Stomach (tissue), 8 donors: ENCODE measurements at regions not wholly inside any gene's neighbourhood (a gene's known extent, or its start where the extent isn't known, plus 50 kb on each side); places are given as distances from the start of the nearest gene placed in this dataset.

Source experiments
- DNase-seq, 2 donors: peaks; one replicate each; pipeline versions ENCODE4 v3.0.0 to v3.0.0-alpha.2; 2013 to 2019
- H3K27ac ChIP-seq, 5 donors: fragments of 200-600 bp in 4 of 5; sonication (generic) in 4 of 5; one replicate each; pipeline ENCODE4 v1.5.1; 2013 to 2019; ENCODE audit warnings: mild to moderate bottlenecking in 1 of 5, moderate library complexity in 1 of 5
- H3K27me3 ChIP-seq, 3 donors: fragments of 200-600 bp; sonication (generic); one replicate each; pipeline ENCODE4 v1.5.1; 2017 to 2019; ENCODE audit warnings: mixed run types in 1 of 3
- H3K36me3 ChIP-seq, 4 donors: fragments of 200-600 bp; sonication (generic); 1 replicate in 3 of 4; 2 replicates in 1 of 4; pipeline ENCODE4 v1.5.1; 2016 to 2019
- H3K4me1 ChIP-seq, 4 donors: fragments of 200-600 bp; sonication (generic); one replicate each; pipeline ENCODE4 v1.5.1; 2016 to 2019
- H3K4me3 ChIP-seq, 4 donors: fragments of 200-600 bp; sonication (generic) in 3 of 4; one replicate each; pipeline ENCODE4 v1.5.1; 2016 to 2019; ENCODE audit warnings: mild to moderate bottlenecking in 1 of 4
- H3K9me3 ChIP-seq, 4 donors: fragments of 200-600 bp; sonication (generic); one replicate each; pipeline ENCODE4 v1.5.1; 2016 to 2019
- EP300 ChIP-seq: sonication (generic); formaldehyde crosslinking; IDR thresholded peaks from one replicate; pipeline ENCODE4 v1.6.1; 2017; ENCODE audit warnings: antibody characterized with exemption
- POLR2A ChIP-seq, 4 donors: fragments of 450-650 bp; IDR thresholded peaks; one replicate each; pipeline ENCODE4 v1.6.1; 2016; ENCODE audit warnings: antibody characterized with exemption in 4 of 4, control low read depth in 2 of 4, mild to moderate bottlenecking in 1 of 4, moderate library complexity in 1 of 4
- POLR2AphosphoS5 ChIP-seq, 3 donors: sonication (generic); formaldehyde crosslinking; IDR thresholded peaks; one replicate each; pipeline ENCODE4 v1.6.1; 2016; ENCODE audit warnings: antibody characterized with exemption in 3 of 3
- WGBS, 5 donors: extraction: QIAGEN DNeasy Blood & Tissue Kit in 3 of 5; methylation state at CpG; one replicate each; pipeline versions ENCODE4 v1.1.5 to v1.1.7; 2013 to 2018; 5-methylcytosine and 5-hydroxymethylcytosine counted together
- intact Hi-C: fragments of 100-400 bp; cut with DNase I; formaldehyde crosslinking; loops from one replicate; pipeline ENCODE4 v1.15.1; 2023; ENCODE audit warnings: low total_unique reads
- TF ChIP-seq, protein P1 (sequence below), 7 experiments: fragments of 450-650 bp in 4 of 7; fragments of 200-600 bp in 3 of 7; sonication (generic) in 3 of 7; IDR thresholded peaks; one replicate each; pipeline ENCODE4 v1.5.1; 2016 to 2019; ENCODE audit warnings: antibody characterized with exemption in 7 of 7, control low read depth in 2 of 7, mild to moderate bottlenecking in 1 of 7
- donor health status: healthy with polysubstance abuse.
- donor health status: Bipolar disorder and iron deficiency.
- donor health status: healthy.

- H3K27me3 ChIP-seq: peaks cover 0 to 22% (median 0%) of the 10 kb centered on the region in 3 donors
- no peaks in the 10 kb centered on the region for H3K9me3 ChIP-seq
- WGBS, 5 donors: 77 to 97% (median 82%) methylated on average over 11 to 19 of the region's 19 CpGs
- H3K4me1 ChIP-seq: peaks cover 14 to 26% (median 21%) of the 10 kb centered on the region in 4 donors
- H3K27ac ChIP-seq: peak overlapping the region in 1 of 5 donors; percentile 1
- intact Hi-C loops: no loop called here
- H3K4me3 ChIP-seq: peak overlapping the region in 1 of 4 donors; percentile 13
- peak in 1 of 2 donors; percentile 33 for DNase-seq
- TF ChIP-seq POLR2AphosphoS5 (IDR thresholded peaks at IDR 0.05) (no peak), POLR2A (IDR thresholded peaks at IDR 0.05) (no peak), EP300 (no peak)
- TF ChIP-seq, protein P1, sequence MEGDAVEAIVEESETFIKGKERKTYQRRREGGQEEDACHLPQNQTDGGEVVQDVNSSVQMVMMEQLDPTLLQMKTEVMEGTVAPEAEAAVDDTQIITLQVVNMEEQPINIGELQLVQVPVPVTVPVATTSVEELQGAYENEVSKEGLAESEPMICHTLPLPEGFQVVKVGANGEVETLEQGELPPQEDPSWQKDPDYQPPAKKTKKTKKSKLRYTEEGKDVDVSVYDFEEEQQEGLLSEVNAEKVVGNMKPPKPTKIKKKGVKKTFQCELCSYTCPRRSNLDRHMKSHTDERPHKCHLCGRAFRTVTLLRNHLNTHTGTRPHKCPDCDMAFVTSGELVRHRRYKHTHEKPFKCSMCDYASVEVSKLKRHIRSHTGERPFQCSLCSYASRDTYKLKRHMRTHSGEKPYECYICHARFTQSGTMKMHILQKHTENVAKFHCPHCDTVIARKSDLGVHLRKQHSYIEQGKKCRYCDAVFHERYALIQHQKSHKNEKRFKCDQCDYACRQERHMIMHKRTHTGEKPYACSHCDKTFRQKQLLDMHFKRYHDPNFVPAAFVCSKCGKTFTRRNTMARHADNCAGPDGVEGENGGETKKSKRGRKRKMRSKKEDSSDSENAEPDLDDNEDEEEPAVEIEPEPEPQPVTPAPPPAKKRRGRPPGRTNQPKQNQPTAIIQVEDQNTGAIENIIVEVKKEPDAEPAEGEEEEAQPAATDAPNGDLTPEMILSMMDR (IDR thresholded peaks at IDR 0.05): no peak
- H3K36me3 ChIP-seq: no peaks in the 10 kb centered on the region
Measured at GRCh38 chr11:70628176-70628854, 230.0 kb downstream of the CTTN start.

DNA sequence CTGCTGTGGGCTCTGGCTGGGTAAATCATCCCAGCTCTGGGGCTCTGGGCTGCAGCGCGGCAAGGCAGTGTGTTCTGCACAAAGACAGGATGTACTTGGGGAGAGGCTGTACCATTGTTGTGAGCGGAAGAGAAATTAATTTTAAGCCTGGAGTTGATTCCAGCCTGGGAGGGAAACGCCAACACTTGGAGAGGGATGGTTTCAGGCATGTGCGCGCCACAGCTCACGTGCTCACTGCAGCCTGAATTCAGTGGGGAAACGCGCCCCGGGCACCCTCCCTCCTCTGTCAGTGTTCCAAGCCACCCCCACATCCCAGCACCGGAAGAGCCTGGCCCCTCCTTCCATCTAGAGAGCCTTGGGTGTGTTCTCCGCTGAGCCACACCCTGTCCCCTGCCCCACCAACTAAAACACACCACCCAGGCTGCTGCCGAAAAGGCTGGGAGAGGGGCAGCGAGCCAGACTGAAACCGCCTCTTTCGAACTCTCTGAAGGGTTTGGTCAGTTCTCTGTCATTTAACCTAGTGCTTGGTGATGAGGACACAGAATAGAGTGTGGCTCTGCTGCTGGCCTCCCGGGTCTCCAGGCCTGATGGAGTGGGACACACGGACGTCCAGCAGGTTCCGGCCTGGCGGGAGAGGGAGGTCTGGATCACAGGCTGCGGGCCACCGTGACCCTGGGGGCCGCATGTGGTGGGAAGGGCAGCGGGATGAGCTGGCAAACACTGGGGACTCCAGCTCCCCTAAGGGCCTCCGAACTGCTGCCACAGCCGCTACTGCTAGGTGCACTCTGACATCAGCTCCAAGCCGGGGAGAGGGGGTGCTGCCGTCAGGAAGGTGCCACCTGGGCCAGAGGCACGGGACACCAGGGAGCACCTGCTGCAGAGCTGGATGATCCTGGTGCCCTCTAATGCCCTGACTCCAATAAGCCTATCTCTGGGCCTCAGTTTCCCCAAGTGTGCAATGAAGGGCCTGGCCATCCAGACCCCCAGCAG is 230.8 kb downstream of the CTTN start:
- peak overlapping the region in 2 of 5 donors; percentile 6 to 38 for H3K27ac ChIP-seq
- H3K9me3 ChIP-seq: no peaks in the 10 kb centered on the region
- intact Hi-C loops: no loop called here
- H3K4me3 ChIP-seq: peak overlapping the region in 1 of 4 donors; percentile 13
- WGBS, 5 donors: 23 to 41% (median 30%) methylated on average over 25 to 30 of the region's 30 CpGs
- TF ChIP-seq POLR2AphosphoS5 (IDR thresholded peaks at IDR 0.05) (no peak), EP300 (no peak), POLR2A (IDR thresholded peaks at IDR 0.05) (no peak)
- TF ChIP-seq, protein P1 (IDR thresholded peaks at IDR 0.05): no peak
- H3K27me3 ChIP-seq: peaks cover 0 to 22% (median 0%) of the 10 kb centered on the region in 3 donors
- no peaks in the 10 kb centered on the region for H3K36me3 ChIP-seq
- peak; percentile 51 to 87 for DNase-seq
- peaks cover 14 to 26% (median 21%) of the 10 kb centered on the region in 4 donors for H3K4me1 ChIP-seq

DNA sequence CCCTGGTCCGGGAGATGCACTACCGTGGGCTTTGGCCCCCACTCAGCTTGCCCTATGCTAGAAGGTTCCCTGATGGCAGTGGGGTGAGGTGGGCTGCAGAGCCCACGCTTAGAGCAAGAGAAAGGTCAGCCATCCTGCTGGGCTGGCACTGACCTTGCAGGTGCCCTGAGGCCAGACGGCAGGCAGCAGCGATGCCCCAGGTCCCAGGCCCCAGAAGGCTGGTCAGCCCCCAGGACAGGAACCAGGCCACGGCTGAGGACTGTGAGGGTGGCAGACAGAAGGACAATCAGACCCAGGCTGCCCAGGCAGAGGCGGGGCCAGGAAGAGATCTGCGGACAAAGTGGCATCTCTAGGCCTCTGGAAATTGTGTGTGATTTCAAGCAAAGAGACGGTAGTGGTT is 231.7 kb downstream of the CTTN start:
- DNase-seq: no peak
- Histone ChIP-seq H3K27me3 (peaks cover 0 to 22% (median 0%) of the 10 kb centered on the region in 3 donors), H3K4me1 (peaks cover 14 to 26% (median 21%) of the 10 kb centered on the region in 4 donors), H3K4me3 (no peak overlapping the region), H3K9me3 (no peaks in the 10 kb centered on the region), H3K27ac (no peak overlapping the region), H3K36me3 (no peaks in the 10 kb centered on the region)
- intact Hi-C loops: no loop called here
- TF ChIP-seq POLR2AphosphoS5 (IDR thresholded peaks at IDR 0.05) (no peak), POLR2A (IDR thresholded peaks at IDR 0.05) (no peak), EP300 (no peak)
- TF ChIP-seq, protein P1 (IDR thresholded peaks at IDR 0.05): no peak
- 93 to 100% (median 94%) methylated on average over 1 to 9 of the region's 9 CpGs for WGBS, 5 donors

- WGBS, 5 donors: 84 to 92% (median 91%) methylated on average over 14 to 20 of the region's 20 CpGs
- intact Hi-C loops: no loop called here
- Histone ChIP-seq H3K27me3 (peaks cover 0 to 22% (median 0%) of the 10 kb centered on the region in 3 donors), H3K36me3 (no peaks in the 10 kb centered on the region), H3K4me3 (no peak overlapping the region), H3K9me3 (no peaks in the 10 kb centered on the region), H3K27ac (no peak overlapping the region), H3K4me1 (peaks cover 14 to 26% (median 21%) of the 10 kb centered on the region in 4 donors)
- TF ChIP-seq POLR2AphosphoS5 (IDR thresholded peaks at IDR 0.05) (no peak), EP300 (no peak), POLR2A (IDR thresholded peaks at IDR 0.05) (no peak)
- TF ChIP-seq, protein P1 (IDR thresholded peaks at IDR 0.05): no peak
- DNase-seq: no peak
Measured at GRCh38 chr11:70630816-70631623, 232.7 kb downstream of the CTTN start.
